SK-N-SH (cell line): ENCODE measurements at regions not wholly inside any gene's neighbourhood (a gene's known extent, or its start where the extent isn't known, plus 50 kb on each side); places are given as distances from the start of the nearest gene placed in this dataset.

ENCODE experiments used
- CTCF ChIP-seq: fragments of 200-600 bp; sonication (generic); IDR thresholded peaks from 2 replicates; pipeline ENCODE4 v1.6.1; 2017; ENCODE audit warnings: antibody characterized with exemption, mild to moderate bottlenecking, moderate library complexity
- FOXM1 ChIP-seq: IDR thresholded peaks from 2 replicates; pipeline ENCODE4 v1.4.0; 2012; ENCODE audit warnings: low read depth, mild to moderate bottlenecking
- GABPA ChIP-seq: IDR thresholded peaks from 2 replicates; pipeline ENCODE4 v1.4.0; 2012; ENCODE audit warnings: low read depth, mild to moderate bottlenecking
- REST ChIP-seq: IDR thresholded peaks from 2 replicates; pipeline ENCODE4 v1.6.1; 2012; ENCODE audit warnings: mild to moderate bottlenecking, low read depth, low read length, moderate library complexity

GRCh38 chr3:34686541-34686940 lies 888.1 kb downstream of the PDCD6IP start:
- TF ChIP-seq FOXM1 (no peak), GABPA (no peak), REST (no peak), CTCF (no peak)
